Fibroblast of lung (primary cell): ENCODE measurements at regions not wholly inside any gene's neighbourhood (a gene's known extent, or its start where the extent isn't known, plus 50 kb on each side); places are given as distances from the start of the nearest gene placed in this dataset.

Experiments used
- CTCF ChIP-seq, 2 donors: IDR thresholded peaks in 1 of 2; conservative IDR thresholded peaks in 1 of 2; 1 replicate in 1 of 2; 2 replicates in 1 of 2; pipeline ENCODE4 v1.5.1; 2011 to 2012; ENCODE audit warnings: low read length in 2 of 2, control low read depth in 1 of 2, inconsistent platforms in 1 of 2, low read depth in 1 of 2, mild to moderate bottlenecking in 1 of 2
- EZH2 ChIP-seq: IDR thresholded peaks from 2 replicates; pipeline ENCODE4 v1.5.1; 2012; ENCODE audit warnings: low read length, control low read depth, mild to moderate bottlenecking; ENCODE audit errors: missing control alignments

DNA sequence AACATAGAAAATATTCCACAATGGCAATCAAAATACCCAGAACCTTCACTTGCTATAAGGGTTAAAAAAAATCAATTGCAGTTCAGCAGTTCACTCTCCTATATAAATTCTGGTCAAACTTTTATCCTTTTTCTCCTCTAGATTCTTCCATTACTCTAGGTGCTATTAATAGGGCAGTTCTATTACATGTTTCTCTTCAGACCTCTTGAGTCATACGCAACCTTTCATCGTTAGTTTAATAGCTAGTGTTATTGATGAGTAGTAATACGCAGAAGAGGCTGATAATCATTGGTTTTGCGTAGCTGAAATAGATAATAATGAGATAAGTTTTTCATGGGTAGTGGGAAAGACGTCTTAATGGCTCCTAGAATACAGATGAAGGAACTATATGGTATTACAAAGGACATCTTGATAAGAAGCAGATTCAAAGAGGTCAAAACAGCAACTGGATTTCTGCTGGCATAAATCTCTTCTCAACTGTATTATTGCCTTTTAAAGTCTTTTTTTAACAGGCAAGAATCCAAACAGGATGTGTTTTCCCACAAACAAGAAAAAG, 118.3 kb upstream of the STARD13 start:
- TF ChIP-seq CTCF (conservative IDR thresholded peaks at IDR 0.05 in 1 of 2, IDR thresholded peaks at IDR 0.05 in 1 of 2; ENCODE audit: low read depth in 1 of 2, low read length in 2 of 2) (no peak), EZH2 (no peak)
